DND-41 (cell line): ENCODE measurements at regions not wholly inside any gene's neighbourhood (a gene's known extent, or its start where the extent isn't known, plus 50 kb on each side); places are given as distances from the start of the nearest gene placed in this dataset.

Experiments
- ATAC-seq: fragments of 200-7000 bp; cut with Tn5 transposase; 3 replicates; pipeline ENCODE4 v1.9.1; 2021; ENCODE audit warnings: low read depth; ENCODE audit not compliant: insufficient read depth
- DNase-seq: peaks from one replicate; pipeline ENCODE4 v3.0.0-alpha.2; 2020
- H2AFZ ChIP-seq: 2 replicates; pipeline ENCODE4 v1.6.0; 2012; ENCODE audit warnings: low read depth, low read length
- H3K27ac ChIP-seq: 2 replicates; pipeline ENCODE4 v1.5.1; 2012; ENCODE audit warnings: low read length, inconsistent platforms
- H3K27me3 ChIP-seq: fragments of 200-600 bp; sonication (generic); 2 replicates; pipeline ENCODE4 v1.6.0; 2012; ENCODE audit warnings: low read length, mild to moderate bottlenecking, inconsistent platforms; ENCODE audit not compliant: insufficient read depth, poor library complexity
- H3K36me3 ChIP-seq: 2 replicates; pipeline ENCODE4 v1.5.1; 2012; ENCODE audit warnings: low read length, inconsistent platforms; ENCODE audit not compliant: insufficient read depth
- H3K4me1 ChIP-seq: 2 replicates; pipeline ENCODE4 v1.5.1; 2012; ENCODE audit warnings: mild to moderate bottlenecking, low read length; ENCODE audit not compliant: insufficient read depth
- H3K4me2 ChIP-seq: 2 replicates; pipeline ENCODE4 v1.6.0; 2012; ENCODE audit warnings: mild to moderate bottlenecking, moderate library complexity, low read length, inconsistent platforms; ENCODE audit not compliant: insufficient read depth
- H3K4me3 ChIP-seq, 2 experiments: fragments of 200-600 bp in 1 of 2; shearing (Covaris generic) in 1 of 2; 2 replicates each; pipeline ENCODE4 v1.5.1; 2012 to 2016; ENCODE audit warnings: inconsistent platforms in 2 of 2, low read length in 2 of 2, mild to moderate bottlenecking in 2 of 2, low read depth in 1 of 2, moderate library complexity in 1 of 2
- H3K79me2 ChIP-seq: 2 replicates; pipeline ENCODE4 v1.6.0; 2012; ENCODE audit warnings: low read length, inconsistent platforms; ENCODE audit not compliant: insufficient read depth
- H3K9ac ChIP-seq: 2 replicates; pipeline ENCODE4 v1.6.0; 2012; ENCODE audit warnings: low read depth, mild to moderate bottlenecking, inconsistent platforms, low read length, moderate library complexity
- H3K9me3 ChIP-seq: 2 replicates; pipeline ENCODE4 v1.5.1; 2012; ENCODE audit warnings: low read length, moderate library complexity, mild to moderate bottlenecking, inconsistent platforms; ENCODE audit not compliant: insufficient read depth, severe bottlenecking
- H4K20me1 ChIP-seq: 2 replicates; pipeline ENCODE4 v1.6.0; 2012; ENCODE audit warnings: low read length; ENCODE audit not compliant: insufficient read depth
- EZH2 ChIP-seq: IDR thresholded peaks from 3 replicates; pipeline ENCODE4 v1.6.1; 2012; ENCODE audit warnings: borderline replicate concordance, low read depth, mild to moderate bottlenecking, moderate library complexity, low read length, inconsistent platforms; ENCODE audit not compliant: severe bottlenecking
- TF ChIP-seq, protein P1 (sequence below): IDR thresholded peaks from 2 replicates; pipeline ENCODE4 v1.5.1; 2012; ENCODE audit warnings: borderline replicate concordance, low read length, moderate library complexity, mild to moderate bottlenecking; ENCODE audit not compliant: poor library complexity, severe bottlenecking; ENCODE audit errors: extremely low read depth

DNA sequence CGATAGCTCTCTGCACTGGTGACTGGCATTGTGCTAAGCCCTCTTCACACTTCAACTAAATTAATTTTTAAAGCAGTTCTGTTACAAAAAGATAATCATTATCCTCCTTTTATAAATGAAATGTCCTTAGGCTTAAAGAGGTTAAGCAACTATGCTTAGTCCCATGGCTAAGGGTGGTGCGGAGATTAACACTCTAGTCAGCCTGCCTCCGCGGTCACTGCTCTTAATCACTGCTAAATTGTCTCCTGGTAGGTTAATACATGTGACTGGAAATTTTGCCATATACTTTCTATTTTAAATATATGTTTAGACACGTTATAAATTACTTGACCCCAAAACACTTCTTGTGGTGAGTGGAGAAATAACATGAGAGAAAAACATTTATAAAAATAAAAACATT is 473.7 kb downstream of the CENPC start:
- peaks cover 4% of the 10 kb centered on the region for H3K9me3 ChIP-seq
- ATAC-seq, result no peak
- no peaks in the 10 kb centered on the region for H3K79me2 ChIP-seq
- no peak overlapping the region for H3K27ac ChIP-seq
- H3K4me2 ChIP-seq, result no peak overlapping the region
- no peak overlapping the region for H2AFZ ChIP-seq
- no peak for DNase-seq
- no peaks in the 10 kb centered on the region for H4K20me1 ChIP-seq
- H3K4me1 ChIP-seq, result no peaks in the 10 kb centered on the region
- no peaks in the 10 kb centered on the region for H3K36me3 ChIP-seq
- TF ChIP-seq EZH2, result no peak
- TF ChIP-seq, protein P1, sequence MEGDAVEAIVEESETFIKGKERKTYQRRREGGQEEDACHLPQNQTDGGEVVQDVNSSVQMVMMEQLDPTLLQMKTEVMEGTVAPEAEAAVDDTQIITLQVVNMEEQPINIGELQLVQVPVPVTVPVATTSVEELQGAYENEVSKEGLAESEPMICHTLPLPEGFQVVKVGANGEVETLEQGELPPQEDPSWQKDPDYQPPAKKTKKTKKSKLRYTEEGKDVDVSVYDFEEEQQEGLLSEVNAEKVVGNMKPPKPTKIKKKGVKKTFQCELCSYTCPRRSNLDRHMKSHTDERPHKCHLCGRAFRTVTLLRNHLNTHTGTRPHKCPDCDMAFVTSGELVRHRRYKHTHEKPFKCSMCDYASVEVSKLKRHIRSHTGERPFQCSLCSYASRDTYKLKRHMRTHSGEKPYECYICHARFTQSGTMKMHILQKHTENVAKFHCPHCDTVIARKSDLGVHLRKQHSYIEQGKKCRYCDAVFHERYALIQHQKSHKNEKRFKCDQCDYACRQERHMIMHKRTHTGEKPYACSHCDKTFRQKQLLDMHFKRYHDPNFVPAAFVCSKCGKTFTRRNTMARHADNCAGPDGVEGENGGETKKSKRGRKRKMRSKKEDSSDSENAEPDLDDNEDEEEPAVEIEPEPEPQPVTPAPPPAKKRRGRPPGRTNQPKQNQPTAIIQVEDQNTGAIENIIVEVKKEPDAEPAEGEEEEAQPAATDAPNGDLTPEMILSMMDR, result no peak
- no peak overlapping the region for H3K4me3 ChIP-seq
- H3K9ac ChIP-seq, result no peak overlapping the region
- no peaks in the 10 kb centered on the region for H3K27me3 ChIP-seq

DNA sequence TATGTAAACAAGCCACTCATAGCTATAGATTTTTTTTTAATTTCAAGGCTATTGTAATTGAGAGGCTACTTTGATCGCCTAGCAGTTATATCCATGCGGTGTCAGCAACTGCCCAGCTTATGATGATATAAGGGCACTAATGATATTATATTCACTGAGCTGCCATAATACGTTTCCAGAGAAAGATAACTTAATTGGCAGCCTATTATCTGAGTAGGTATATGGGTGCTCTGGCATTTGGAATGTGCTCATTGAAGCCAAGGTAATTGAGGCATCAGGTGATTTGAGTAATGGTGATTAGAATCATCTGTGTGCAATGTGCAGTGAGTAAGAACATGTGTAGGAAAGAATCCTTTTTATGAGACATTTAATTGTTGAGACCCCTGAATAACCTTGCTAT is 490.0 kb downstream of the CENPC start:
- Histone ChIP-seq H2AFZ (no peak overlapping the region), H3K36me3 (no peaks in the 10 kb centered on the region), H3K4me2 (no peak overlapping the region), H3K9me3 (no peaks in the 10 kb centered on the region), H3K27me3 (no peaks in the 10 kb centered on the region), H4K20me1 (no peaks in the 10 kb centered on the region), H3K27ac (no peak overlapping the region), H3K4me3 (no peak overlapping the region), H3K4me1 (no peaks in the 10 kb centered on the region), H3K79me2 (no peaks in the 10 kb centered on the region), H3K9ac (no peak overlapping the region)
- ATAC-seq (no peak), DNase-seq (no peak)
- no peak for TF ChIP-seq EZH2
- TF ChIP-seq, protein P1, result no peak

DNA sequence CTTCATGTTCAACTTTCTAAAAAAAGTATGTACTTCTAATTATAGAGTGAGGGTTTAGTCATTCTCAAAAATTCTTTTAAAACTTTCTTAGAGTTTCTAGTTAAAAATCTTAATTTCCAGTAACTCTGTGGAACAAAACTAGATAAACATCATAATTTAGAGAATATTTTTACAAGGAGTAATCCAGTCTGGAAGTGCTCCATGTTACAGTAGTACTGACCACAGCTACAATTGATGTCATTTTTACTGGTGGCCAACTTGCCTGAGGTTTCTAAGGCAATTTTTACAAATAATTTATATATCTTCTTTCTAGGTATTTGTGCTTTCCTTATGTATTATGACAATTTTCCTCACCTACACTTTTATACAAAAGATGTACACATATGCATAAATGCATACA is 490.4 kb downstream of the CENPC start:
- Histone ChIP-seq H3K36me3 (no peaks in the 10 kb centered on the region), H3K9ac (no peak overlapping the region), H3K4me2 (no peak overlapping the region), H3K27me3 (no peaks in the 10 kb centered on the region), H4K20me1 (no peaks in the 10 kb centered on the region), H3K4me3 (no peak overlapping the region), H3K9me3 (no peaks in the 10 kb centered on the region), H3K79me2 (no peaks in the 10 kb centered on the region), H2AFZ (no peak overlapping the region), H3K4me1 (no peaks in the 10 kb centered on the region), H3K27ac (no peak overlapping the region)
- DNase-seq, result no peak
- no peak for ATAC-seq
- TF ChIP-seq EZH2, result no peak
- TF ChIP-seq, protein P1, result no peak

DNA sequence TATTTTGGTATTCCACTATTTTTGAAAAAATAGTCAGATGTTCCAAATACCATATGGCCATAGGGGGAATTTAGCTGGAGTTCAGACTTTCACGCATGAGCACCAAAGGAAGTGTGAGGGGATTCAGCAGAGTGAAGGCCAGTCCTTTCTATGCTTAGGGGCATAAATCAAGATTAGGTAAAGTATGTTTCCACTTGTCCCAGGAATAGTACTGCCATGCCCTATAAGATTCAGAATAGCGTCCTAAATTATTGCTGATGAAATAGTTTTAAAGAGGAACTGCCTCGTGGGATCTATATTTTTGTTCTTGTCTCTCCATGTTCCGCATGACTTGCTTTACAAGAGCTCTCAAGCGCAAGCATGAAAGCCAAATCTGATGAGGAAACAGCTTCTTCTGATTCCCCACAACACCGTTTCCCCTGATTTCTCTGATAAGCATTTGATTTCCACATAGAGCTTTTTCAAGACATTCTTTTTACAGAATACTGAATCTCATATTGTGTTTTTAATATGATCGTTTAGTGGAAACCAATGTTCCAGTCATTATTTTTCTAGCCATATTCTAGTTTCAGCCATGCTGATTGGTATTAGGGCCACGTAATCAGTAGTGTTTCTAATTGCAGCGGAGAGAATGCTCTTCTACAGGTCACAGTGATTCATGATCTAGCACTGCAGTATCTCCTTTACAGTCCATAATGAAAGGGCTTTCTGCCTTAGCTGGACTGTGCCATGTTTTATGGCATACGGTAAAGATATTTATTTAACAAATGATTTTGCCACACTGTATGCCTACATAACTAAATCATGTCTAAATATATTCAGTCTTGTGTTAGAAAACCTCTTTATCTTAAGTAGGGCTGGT is 492.3 kb downstream of the CENPC start:
- H3K9ac ChIP-seq, result no peak overlapping the region
- no peak overlapping the region for H3K27ac ChIP-seq
- no peaks in the 10 kb centered on the region for H3K79me2 ChIP-seq
- H2AFZ ChIP-seq, result no peak overlapping the region
- no peak for DNase-seq
- no peaks in the 10 kb centered on the region for H3K27me3 ChIP-seq
- TF ChIP-seq, protein P1, result no peak
- TF ChIP-seq EZH2, result no peak
- no peak for ATAC-seq
- no peaks in the 10 kb centered on the region for H3K36me3 ChIP-seq
- H4K20me1 ChIP-seq, result no peaks in the 10 kb centered on the region
- H3K9me3 ChIP-seq, result no peaks in the 10 kb centered on the region
- no peaks in the 10 kb centered on the region for H3K4me1 ChIP-seq
- no peak overlapping the region for H3K4me2 ChIP-seq
- no peak overlapping the region for H3K4me3 ChIP-seq
